ENCODE measurements at regions not wholly inside any gene's neighbourhood (a gene's known extent, or its start where the extent isn't known, plus 50 kb on each side); places are given as distances from the start of the nearest gene placed in this dataset.

GRCh38 chr13:79660361-79660760, 179.4 kb downstream of the NDFIP2 start:
- no peak for TF ChIP-seq CTCF (conservative IDR thresholded peaks at IDR 0.05)
- TF ChIP-seq EZH2 (IDR thresholded peaks at IDR 0.05; ENCODE audit: low read depth), result no peak
- CTCF ChIA-PET, result interaction anchor here (0.7 kb wide), 1 partner anchor 116 kb away, joined by 3 read pairs; no protein-coding TSS in a partner anchor
- no peaks in the 10 kb centered on the region for H3F3A ChIP-seq (ENCODE audit: insufficient read depth, low read depth)
- no TSS peak for BruUV-seq (replicated peaks)
- no peak for DNase-seq
- no peaks in the 10 kb centered on the region for H3K79me2 ChIP-seq (ENCODE audit: low read depth)
- no peak overlapping the region for H3K27ac ChIP-seq
- no peak overlapping the region for H3K4me3 ChIP-seq
- no peaks in the 10 kb centered on the region for H3K36me3 ChIP-seq (ENCODE audit: low read depth)
- H3K27me3 ChIP-seq (ENCODE audit: insufficient read depth, low read depth), result no peaks in the 10 kb centered on the region
- H3K9me2 ChIP-seq (ENCODE audit: insufficient read depth), result no peaks in the 10 kb centered on the region
- POLR2A ChIA-PET (ENCODE audit: unreplicated experiment), result no interaction called here
- intact Hi-C loops (cut with micrococcal nuclease; ENCODE audit: unreplicated experiment), result no loop called here
- H3K4me1 ChIP-seq (replicated peaks; ENCODE audit: insufficient read depth), result no peaks in the 10 kb centered on the region
- H3K9me3 ChIP-seq (ENCODE audit: insufficient read depth, low read depth), result no peaks in the 10 kb centered on the region
- H4K20me1 ChIP-seq (ENCODE audit: insufficient read depth), result no peaks in the 10 kb centered on the region
- H2AFZ ChIP-seq, result no peak overlapping the region
- no peak overlapping the region for H3K4me2 ChIP-seq

- no peaks in the 10 kb centered on the region for H3F3A ChIP-seq (ENCODE audit: insufficient read depth, low read depth)
- no peaks in the 10 kb centered on the region for H3K9me2 ChIP-seq (ENCODE audit: insufficient read depth)
- no peaks in the 10 kb centered on the region for H4K20me1 ChIP-seq (ENCODE audit: insufficient read depth)
- H3K36me3 ChIP-seq (ENCODE audit: low read depth), result no peaks in the 10 kb centered on the region
- no peak overlapping the region for H3K27ac ChIP-seq
- H3K4me3 ChIP-seq, result no peak overlapping the region
- H3K9me3 ChIP-seq (ENCODE audit: insufficient read depth, low read depth), result no peaks in the 10 kb centered on the region
- no peaks in the 10 kb centered on the region for H3K4me1 ChIP-seq (replicated peaks; ENCODE audit: insufficient read depth)
- H3K79me2 ChIP-seq (ENCODE audit: low read depth), result no peaks in the 10 kb centered on the region
- CTCF ChIA-PET, result no interaction called here
- H3K4me2 ChIP-seq, result no peak overlapping the region
- H2AFZ ChIP-seq, result no peak overlapping the region
- BruUV-seq (replicated peaks), result no TSS peak
- H3K27me3 ChIP-seq (ENCODE audit: insufficient read depth, low read depth), result no peaks in the 10 kb centered on the region
- TF ChIP-seq EZH2 (IDR thresholded peaks at IDR 0.05; ENCODE audit: low read depth) (no peak), CTCF (conservative IDR thresholded peaks at IDR 0.05) (no peak)
- no peak for DNase-seq
- POLR2A ChIA-PET (ENCODE audit: unreplicated experiment), result no interaction called here
- intact Hi-C loops (cut with micrococcal nuclease; ENCODE audit: unreplicated experiment), result no loop called here
Measured at GRCh38 chr13:79659121-79659521, 178.2 kb downstream of the NDFIP2 start.

DNA sequence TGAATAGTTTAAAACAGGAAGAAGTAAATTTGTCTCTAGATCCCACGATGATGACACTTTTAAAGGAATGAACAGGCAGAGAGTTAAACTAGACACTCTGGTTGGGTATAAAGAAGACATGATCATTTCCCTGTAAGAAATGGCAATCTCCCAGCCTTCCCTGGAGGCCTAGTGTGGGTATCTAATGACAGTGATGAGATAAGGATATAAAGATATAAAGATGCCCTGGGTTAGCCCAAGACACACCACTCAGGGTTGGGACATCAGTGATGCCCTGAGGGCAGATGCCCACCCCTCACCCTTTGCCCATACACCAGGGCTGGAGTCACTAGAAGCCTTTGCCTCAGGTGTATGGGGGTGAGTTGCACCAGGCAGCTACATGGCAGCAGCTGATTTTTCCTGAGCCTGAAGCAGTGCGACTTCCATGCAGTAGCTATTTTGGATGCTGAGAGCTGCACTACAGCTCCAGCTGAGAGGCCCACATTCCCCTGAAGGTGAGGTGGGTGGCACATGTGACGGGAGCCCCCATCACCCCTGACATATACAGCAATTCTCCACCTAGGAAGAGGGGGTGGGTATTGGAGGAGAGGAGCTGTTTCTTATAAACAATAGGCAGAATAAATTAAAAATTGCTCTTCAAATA, 177.5 kb downstream of the NDFIP2 start:
- TF ChIP-seq CTCF (conservative IDR thresholded peaks at IDR 0.05), result no peak
- no peak for TF ChIP-seq EZH2 (IDR thresholded peaks at IDR 0.05; ENCODE audit: low read depth)
- Histone ChIP-seq H3K27me3 (ENCODE audit: insufficient read depth, low read depth) (no peaks in the 10 kb centered on the region), H3K79me2 (ENCODE audit: low read depth) (no peaks in the 10 kb centered on the region), H3K4me1 (replicated peaks; ENCODE audit: insufficient read depth) (no peaks in the 10 kb centered on the region), H3K4me2 (no peak overlapping the region), H3K4me3 (no peak overlapping the region), H3K9me2 (ENCODE audit: insufficient read depth) (no peaks in the 10 kb centered on the region), H2AFZ (no peak overlapping the region), H3K36me3 (ENCODE audit: low read depth) (no peaks in the 10 kb centered on the region), H3K27ac (no peak overlapping the region), H4K20me1 (ENCODE audit: insufficient read depth) (no peaks in the 10 kb centered on the region), H3K9me3 (ENCODE audit: insufficient read depth, low read depth) (no peaks in the 10 kb centered on the region), H3F3A (ENCODE audit: insufficient read depth, low read depth) (no peaks in the 10 kb centered on the region)
- no TSS peak for BruUV-seq (replicated peaks)
- ChIA-PET POLR2A (ENCODE audit: unreplicated experiment) (no interaction called here), CTCF (no interaction called here)
- no peak for DNase-seq
- intact Hi-C loops (cut with micrococcal nuclease; ENCODE audit: unreplicated experiment), result no loop called here
